K562 (cell line): ENCODE measurements at regions not wholly inside any gene's neighbourhood (a gene's known extent, or its start where the extent isn't known, plus 50 kb on each side); places are given as distances from the start of the nearest gene placed in this dataset.

Source experiments
- ATAC-seq: fragments of 200-7000 bp; cut with Tn5 transposase; 3 replicates; pipeline ENCODE4 v1.9.1; 2020; ENCODE audit warnings: moderate library complexity
- BruUV-seq: library from RNA; stranded (reverse); fragments of 400-500 nt; replicated peaks from 2 replicates; lab custom pipeline; 2021; lab: Mats Ljungman, UMichigan
- CTCF ChIA-PET: fragments of 300-600 bp; formaldehyde crosslinking; extraction: SDS; loops from one replicate; lab custom pipeline; 2021; ENCODE audit warnings: low intra/inter-chr PET ratio; lab: Yijun Ruan, JAX
- POLR2A ChIA-PET: fragments of 300-600, 350-650 bp; sonication (Branson Sonifier 250); formaldehyde crosslinking; extraction: SDS; loops from one replicate; lab custom pipeline; 2021; ENCODE audit warnings: antibody characterized with exemption, inconsistent platforms; lab: Yijun Ruan, JAX
- DNase-seq, 4 experiments: peaks; one replicate each; pipeline versions ENCODE4 v3.0.0 to v3.0.0-alpha.2; 2011 to 2018; ENCODE audit warnings: low spot score in 3 of 4, mixed read lengths in 3 of 4; ENCODE audit errors: extremely low read depth in 1 of 4
- FAIRE-seq: peaks from 2 replicates; lab custom pipeline; 2011; peaks lifted over from hg19 to GRCh38; lab: Jason Lieb, UNC
- H2AFZ ChIP-seq: 2 replicates; pipeline ENCODE4 v1.6.0; 2011; ENCODE audit warnings: low read depth, low read length, control low read depth, inconsistent platforms
- H3K27ac ChIP-seq: fragments of 200-600 bp; 3 replicates; pipeline ENCODE4 v1.8.0; 2011; ENCODE audit warnings: low read depth, mild to moderate bottlenecking, control low read depth, inconsistent platforms, low read length, moderate library complexity, mixed read lengths; ENCODE audit errors: extremely low read depth
- H3K27me3 ChIP-seq, 2 experiments: fragments of 300-600 bp in 1 of 2; 2 replicates in 1 of 2; 3 replicates in 1 of 2; pipeline versions ENCODE4 v1.6.0 to v1.8.0; 2011; ENCODE audit warnings: inconsistent platforms in 2 of 2, low read length in 2 of 2, mild to moderate bottlenecking in 1 of 2, mixed read lengths in 1 of 2, moderate library complexity in 1 of 2; ENCODE audit not compliant: control insufficient read depth in 2 of 2, insufficient read depth in 2 of 2
- H3K36me3 ChIP-seq: fragments of 300-600 bp; 3 replicates; pipeline ENCODE4 v1.8.0; 2011; ENCODE audit warnings: mild to moderate bottlenecking, low read length, inconsistent platforms; ENCODE audit not compliant: control insufficient read depth, insufficient read depth
- H3K4me1 ChIP-seq, 2 experiments: fragments of 200-600 bp in 1 of 2; replicated peaks in 1 of 2; 2 replicates in 1 of 2; 3 replicates in 1 of 2; pipeline versions ENCODE4 v1.5.1 to v1.8.0; 2011; ENCODE audit warnings: inconsistent platforms in 2 of 2, low read length in 2 of 2, mild to moderate bottlenecking in 1 of 2, mixed read lengths in 1 of 2, moderate library complexity in 1 of 2; ENCODE audit not compliant: control insufficient read depth in 2 of 2, insufficient read depth in 2 of 2
- H3K4me2 ChIP-seq: 2 replicates; pipeline ENCODE4 v1.6.1; 2011; ENCODE audit warnings: low read length, control low read depth, inconsistent platforms, mixed read lengths; ENCODE audit not compliant: insufficient read depth
- H3K4me3 ChIP-seq: fragments of 200-600 bp; sonication (generic), shearing (Covaris generic); 2 replicates; pipeline ENCODE4 v1.5.1; 2016; ENCODE audit warnings: control low read depth, inconsistent platforms
- H3K79me2 ChIP-seq: fragments of 200-600 bp; 3 replicates; pipeline ENCODE4 v1.8.0; 2011; ENCODE audit warnings: low read length, inconsistent platforms; ENCODE audit not compliant: control insufficient read depth, insufficient read depth
- H3K9ac ChIP-seq, 2 experiments: 2 replicates each; pipeline versions ENCODE4 v1.6.0 to v1.6.1; 2011; ENCODE audit warnings: low read depth in 2 of 2, low read length in 2 of 2, control low read depth in 1 of 2, inconsistent platforms in 1 of 2, mild to moderate bottlenecking in 1 of 2, mixed read lengths in 1 of 2; ENCODE audit not compliant: insufficient read depth in 1 of 2
- H3K9me1 ChIP-seq: one replicate; pipeline ENCODE4 v1.6.0; 2011; ENCODE audit warnings: inconsistent platforms, mild to moderate bottlenecking, low read length, moderate library complexity; ENCODE audit not compliant: control insufficient read depth, insufficient read depth
- H3K9me3 ChIP-seq: replicated peaks from 2 replicates; pipeline ENCODE4 v1.5.1; 2011; ENCODE audit warnings: low read depth, low read length, inconsistent platforms; ENCODE audit not compliant: control insufficient read depth, insufficient read depth
- H4K20me1 ChIP-seq: replicated peaks from 2 replicates; pipeline ENCODE4 v1.6.1; 2011; ENCODE audit warnings: low read length, inconsistent platforms, mixed read lengths; ENCODE audit not compliant: control insufficient read depth, insufficient read depth
- CHD1 ChIP-seq: fragments of 200-600 bp; sonication (generic); IDR thresholded peaks from one replicate; pipeline ENCODE4 v1.6.1; 2012; ENCODE audit warnings: mild to moderate bottlenecking, moderate library complexity, low read length, inconsistent platforms
- MXI1 ChIP-seq: IDR thresholded peaks from 2 replicates; pipeline ENCODE4 v1.6.1; 2011; ENCODE audit warnings: low read depth, mild to moderate bottlenecking, improper control_type of control experiment, low read length
- POU5F1 ChIP-seq: fragments of 150-350 bp; IDR thresholded peaks from 2 replicates; pipeline ENCODE4 v1.6.1; 2014; ENCODE audit warnings: borderline replicate concordance, low read length, low read depth, mild to moderate bottlenecking; ENCODE audit not compliant: partially characterized antibody
- PTTG1 ChIP-seq: fragments of 450-650 bp; IDR thresholded peaks from 2 replicates; pipeline ENCODE4 v1.6.1; 2016; ENCODE audit warnings: low read depth, mild to moderate bottlenecking, missing genetic modification characterization, missing compliant biosample characterization
- PYGO2 ChIP-seq: fragments of 450-650 bp; IDR thresholded peaks from 2 replicates; pipeline ENCODE4 v1.6.1; 2016; ENCODE audit warnings: mild to moderate bottlenecking, missing genetic modification characterization, moderate library complexity, missing compliant biosample characterization
- SOX6 ChIP-seq: fragments of 450-650 bp; IDR thresholded peaks from 2 replicates; pipeline ENCODE4 v1.6.1; 2014; ENCODE audit warnings: mild to moderate bottlenecking
- ZNF324 ChIP-seq: fragments of 250-450 bp; sonication (Bioruptor Pico); IDR thresholded peaks from 2 replicates; pipeline ENCODE4 v1.4.0; 2020; ENCODE audit warnings: mild to moderate bottlenecking
- ZSCAN32 ChIP-seq: fragments of 450-650 bp; formaldehyde crosslinking; IDR thresholded peaks from 2 replicates; pipeline ENCODE4 v1.4.0; 2020; ENCODE audit warnings: mild to moderate bottlenecking, moderate library complexity
- WGBS: fragments of 100-300 bp; shearing (Covaris generic); methylation state at CpG from one replicate; pipeline ENCODE4 v1.1.6; 2016; ENCODE audit warnings: low coverage, mixed read lengths; ENCODE audit not compliant: insufficient coverage; ENCODE audit errors: missing lambda C conversion rate; 5-methylcytosine and 5-hydroxymethylcytosine counted together
- in situ Hi-C: fragments of 300-500 bp; cut with MboI; formaldehyde crosslinking; loops from 4 replicates; pipeline ENCODE4 v1.15.0; 2018; ENCODE audit warnings: inconsistent platforms, mixed read lengths
- intact Hi-C: fragments of 100-400 bp; cut with micrococcal nuclease; formaldehyde crosslinking; loops from 2 replicates; pipeline ENCODE4 v1.14.2; 2022

DNA sequence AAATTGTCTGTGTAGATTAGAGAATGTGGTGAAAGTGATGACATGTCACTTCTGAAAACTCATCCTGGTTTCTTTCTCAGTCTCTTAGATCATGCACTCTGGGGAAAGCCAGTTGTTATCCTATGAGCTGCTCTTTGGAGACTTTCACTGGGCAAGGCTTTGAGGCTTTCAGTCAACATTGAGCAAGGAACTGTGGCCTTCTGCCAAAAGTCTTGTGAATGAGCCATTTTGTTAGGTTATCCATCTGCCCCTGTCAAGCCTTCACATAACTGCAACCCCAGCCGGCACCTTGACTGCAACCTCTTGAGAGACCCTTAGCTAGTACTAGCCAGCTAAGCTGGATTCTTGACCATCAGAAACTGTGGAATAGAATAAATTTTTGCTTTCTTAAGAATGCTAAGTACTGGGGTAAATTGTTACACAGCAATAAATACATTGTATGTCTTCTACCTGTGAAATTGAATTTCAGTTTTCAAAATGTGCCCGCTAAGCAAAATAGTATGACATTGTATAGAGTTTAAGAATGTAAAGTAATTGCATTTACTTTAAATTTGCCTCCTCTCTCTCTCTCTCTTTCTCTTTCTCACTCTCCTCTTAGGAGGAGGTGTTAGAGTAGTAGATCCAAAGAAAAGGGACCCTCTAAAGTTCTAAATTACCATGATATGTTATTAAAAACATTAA is 1273.0 kb downstream of the RAPGEF2 start:
- BruUV-seq, result no TSS peak
- FAIRE-seq (no peak), ATAC-seq (no peak), DNase-seq (no peak)
- no peaks in the 10 kb centered on the region for H3K36me3 ChIP-seq
- H3K9me3 ChIP-seq, result no peaks in the 10 kb centered on the region
- no peak overlapping the region for H2AFZ ChIP-seq
- no peaks in the 10 kb centered on the region for H3K4me1 ChIP-seq
- H3K27me3 ChIP-seq, result no peaks in the 10 kb centered on the region
- no peaks in the 10 kb centered on the region for H3K9me1 ChIP-seq
- WGBS, result 0% methylated on average over 1 of the region's 2 CpGs
- no peak overlapping the region for H3K4me3 ChIP-seq
- ChIA-PET POLR2A (no interaction called here), CTCF (no interaction called here)
- H3K27ac ChIP-seq, result no peak overlapping the region
- no peak for TF ChIP-seq SOX6
- TF ChIP-seq CHD1, result no peak
- TF ChIP-seq ZSCAN32 (CRISPR knock-in tag), result no peak
- no peak for TF ChIP-seq MXI1
- TF ChIP-seq POU5F1, result no peak
- TF ChIP-seq PYGO2 (tag), result no peak
- TF ChIP-seq PTTG1 (tag), result no peak
- TF ChIP-seq ZNF324 (CRISPR knock-in tag), result no peak
- in situ Hi-C loops, result no loop called here
- H3K4me2 ChIP-seq, result no peak overlapping the region
- intact Hi-C loops, result no loop called here
- H4K20me1 ChIP-seq, result no peaks in the 10 kb centered on the region
- H3K79me2 ChIP-seq, result no peaks in the 10 kb centered on the region
- no peak overlapping the region for H3K9ac ChIP-seq
